GM12892 (cell line): ENCODE measurements at regions not wholly inside any gene's neighbourhood (a gene's known extent, or its start where the extent isn't known, plus 50 kb on each side); places are given as distances from the start of the nearest gene placed in this dataset.

Source experiments
- POLR2A ChIP-seq: IDR thresholded peaks from 2 replicates; pipeline ENCODE4 v1.6.1; 2011; ENCODE audit warnings: low read depth, low read length, control low read depth
- POLR2AphosphoS5 ChIP-seq: IDR thresholded peaks from 2 replicates; pipeline ENCODE4 v1.6.1; 2011; ENCODE audit warnings: low read depth, low read length, control low read depth
- TAF1 ChIP-seq: IDR thresholded peaks from 2 replicates; pipeline ENCODE4 v1.6.1; 2011; ENCODE audit warnings: low read depth, mild to moderate bottlenecking, control low read depth, low read length, borderline replicate concordance

DNA sequence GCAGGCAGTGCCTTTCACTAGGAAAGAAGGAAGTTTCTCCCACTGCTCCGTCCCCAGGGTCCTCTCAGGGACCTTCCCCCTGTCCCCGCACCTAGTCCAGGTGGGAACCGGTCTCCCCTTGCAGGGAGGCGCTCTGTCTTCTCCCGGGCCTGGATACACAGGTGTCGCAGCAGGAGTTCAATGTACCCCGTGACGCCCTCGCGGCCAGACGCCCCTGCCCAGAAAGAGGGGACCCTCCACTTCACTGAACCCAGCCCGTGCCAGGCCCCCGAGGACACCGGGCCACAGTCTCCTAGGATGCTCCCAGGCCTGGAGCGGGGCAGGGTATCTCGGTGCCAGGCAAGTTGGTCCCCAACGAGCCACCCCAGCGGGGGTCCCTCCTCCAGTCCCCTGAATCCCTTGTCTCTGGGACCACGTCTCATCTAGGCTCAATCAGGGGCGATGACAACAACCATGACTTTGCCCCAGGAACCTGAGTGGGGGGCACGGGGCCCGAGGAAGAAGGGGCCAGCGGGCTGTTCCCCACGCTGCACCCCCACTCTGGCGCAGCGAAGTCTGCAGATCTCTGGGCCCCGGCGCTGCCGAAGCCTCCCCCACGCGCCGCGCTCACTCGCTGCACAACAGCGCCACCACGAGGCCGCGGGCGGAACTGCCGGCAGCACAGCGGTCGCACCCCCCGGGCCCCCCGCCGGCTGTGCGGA is 103.0 kb downstream of the EDN3 start:
- TF ChIP-seq TAF1 = no peak
- no peak for TF ChIP-seq POLR2A
- TF ChIP-seq POLR2AphosphoS5 = no peak
